SK-N-SH (cell line): ENCODE measurements at regions not wholly inside any gene's neighbourhood (a gene's known extent, or its start where the extent isn't known, plus 50 kb on each side); places are given as distances from the start of the nearest gene placed in this dataset.

ENCODE experiments used
- CTCF ChIA-PET: fragments of 300-600, 350-600 bp; formaldehyde crosslinking; extraction: SDS; loops from one replicate; lab custom pipeline; 2021; lab: Yijun Ruan, JAX
- POLR2A ChIA-PET: fragments of 350-600 bp; sonication (Branson Sonifier 250); formaldehyde crosslinking; extraction: SDS; loops from one replicate; lab custom pipeline; 2020; ENCODE audit warnings: antibody characterized with exemption, inconsistent platforms; lab: Yijun Ruan, JAX
- DNase-seq: peaks from one replicate; pipeline ENCODE4 v3.0.0; 2012
- H2AFZ ChIP-seq: fragments of 200-600 bp; sonication (generic); 2 replicates; pipeline ENCODE4 v1.8.1; 2016; ENCODE audit warnings: antibody characterized with exemption, mild to moderate bottlenecking, low read depth
- H3F3A ChIP-seq: fragments of 200-600 bp; sonication (generic); replicated peaks from 2 replicates; pipeline ENCODE3; 2016; ENCODE audit warnings: antibody characterized with exemption, mild to moderate bottlenecking; ENCODE audit not compliant: insufficient read depth
- H3K27ac ChIP-seq, 2 experiments: fragments of 200-500 bp in 1 of 2; fragments of 200-600 bp in 1 of 2; sonication (Bioruptor generic) in 1 of 2; sonication (generic), shearing (Covaris generic) in 1 of 2; 2 replicates each; pipeline versions ENCODE4 v1.5.1 to v1.6.1; 2014 to 2016; ENCODE audit warnings: low read depth in 2 of 2, inconsistent platforms in 1 of 2, low read length in 1 of 2, mild to moderate bottlenecking in 1 of 2, mixed read lengths in 1 of 2
- H3K27me3 ChIP-seq: fragments of 200-600 bp; sonication (generic), shearing (Covaris generic); 2 replicates; pipeline ENCODE4 v1.6.1; 2016; ENCODE audit warnings: mixed run types; ENCODE audit not compliant: insufficient read depth
- H3K36me3 ChIP-seq, 2 experiments: fragments of 200-500 bp in 1 of 2; fragments of 200-600 bp in 1 of 2; sonication (Bioruptor generic) in 1 of 2; sonication (generic) in 1 of 2; replicated peaks in 1 of 2; 2 replicates each; pipeline versions ENCODE3 to v1.5.1; 2014 to 2016; ENCODE audit warnings: low read length in 1 of 2, mild to moderate bottlenecking in 1 of 2; ENCODE audit not compliant: insufficient read depth in 2 of 2, control insufficient read depth in 1 of 2
- H3K4me1 ChIP-seq, 2 experiments: fragments of 200-500 bp in 1 of 2; fragments of 200-600 bp in 1 of 2; sonication (Bioruptor generic) in 1 of 2; sonication (generic), shearing (Covaris generic) in 1 of 2; 2 replicates each; pipeline versions ENCODE4 v1.5.1 to v1.6.1; 2014 to 2016; ENCODE audit warnings: low read depth in 1 of 2, low read length in 1 of 2, mixed run types in 1 of 2; ENCODE audit not compliant: insufficient read depth in 2 of 2, control insufficient read depth in 1 of 2
- H3K4me2 ChIP-seq: fragments of 200-600 bp; sonication (generic), shearing (Covaris generic); 2 replicates; pipeline ENCODE4 v1.6.1; 2017; ENCODE audit warnings: mixed run types
- H3K4me3 ChIP-seq, 2 experiments: fragments of 200-500 bp in 1 of 2; fragments of 200-600 bp in 1 of 2; sonication (Bioruptor generic) in 1 of 2; sonication (generic), shearing (Covaris generic) in 1 of 2; 2 replicates each; pipeline versions ENCODE4 v1.5.1 to v1.8.1; 2014 to 2016; ENCODE audit warnings: low read depth in 2 of 2, inconsistent platforms in 1 of 2, low read length in 1 of 2, mild to moderate bottlenecking in 1 of 2, mixed read lengths in 1 of 2, moderate library complexity in 1 of 2
- H3K79me2 ChIP-seq: fragments of 200-600 bp; sonication (generic); 2 replicates; pipeline ENCODE4 v1.8.1; 2017; ENCODE audit warnings: mild to moderate bottlenecking; ENCODE audit not compliant: insufficient read depth
- H3K9ac ChIP-seq: fragments of 200-600 bp; sonication (generic); 2 replicates; pipeline ENCODE4 v1.6.1; 2017; ENCODE audit warnings: mixed run types
- H3K9me2 ChIP-seq: fragments of 200-600 bp; sonication (generic); 2 replicates; pipeline ENCODE4 v1.6.1; 2017; ENCODE audit warnings: mixed run types
- H3K9me3 ChIP-seq: fragments of 200-600 bp; sonication (generic); 2 replicates; pipeline ENCODE4 v1.6.1; 2017; ENCODE audit warnings: mixed run types, mild to moderate bottlenecking, moderate library complexity
- H4K20me1 ChIP-seq: fragments of 200-600 bp; sonication (generic); 2 replicates; pipeline ENCODE4 v1.6.1; 2017; ENCODE audit warnings: mild to moderate bottlenecking, mixed run types; ENCODE audit not compliant: insufficient read depth
- EP300 ChIP-seq, 2 experiments: IDR thresholded peaks; 2 replicates each; pipeline versions ENCODE4 v1.4.0 to v1.6.1; 2012; ENCODE audit warnings: borderline replicate concordance in 1 of 2, low read depth in 1 of 2, low read length in 1 of 2
- FOSL2 ChIP-seq: IDR thresholded peaks from 2 replicates; pipeline ENCODE4 v1.4.0; 2012; ENCODE audit warnings: low read depth, mild to moderate bottlenecking, moderate library complexity, borderline replicate concordance
- GABPA ChIP-seq: IDR thresholded peaks from 2 replicates; pipeline ENCODE4 v1.4.0; 2012; ENCODE audit warnings: low read depth, mild to moderate bottlenecking
- JUND ChIP-seq: IDR thresholded peaks from 2 replicates; pipeline ENCODE4 v1.4.0; 2012
- NRF1 ChIP-seq: IDR thresholded peaks from 2 replicates; pipeline ENCODE4 v1.6.1; 2012; ENCODE audit warnings: low read depth, mild to moderate bottlenecking, low read length
- RCOR1 ChIP-seq: fragments of 150-350 bp; IDR thresholded peaks from 2 replicates; pipeline ENCODE4 v1.6.1; 2017; ENCODE audit warnings: antibody characterized with exemption, low read length
- SMC3 ChIP-seq: IDR thresholded peaks from 2 replicates; pipeline ENCODE4 v1.6.1; 2012; ENCODE audit warnings: low read depth, low read length, improper control_type of control experiment
- TAF1 ChIP-seq: IDR thresholded peaks from 2 replicates; pipeline ENCODE4 v1.6.1; 2012; ENCODE audit warnings: low read depth, mild to moderate bottlenecking, low read length, moderate library complexity, borderline replicate concordance
- TEAD4 ChIP-seq: IDR thresholded peaks from 2 replicates; pipeline ENCODE4 v1.4.0; 2012; ENCODE audit warnings: mild to moderate bottlenecking, borderline replicate concordance; ENCODE audit not compliant: insufficient read depth
- YY1 ChIP-seq: IDR thresholded peaks from 2 replicates; pipeline ENCODE4 v1.4.0; 2012; ENCODE audit warnings: low read depth, mild to moderate bottlenecking
- WGBS: methylation state at CpG from one replicate; pipeline ENCODE4 v1.1.6; 2017; ENCODE audit warnings: low lambda C conversion rate; 5-methylcytosine and 5-hydroxymethylcytosine counted together
- TF ChIP-seq, protein P1 (sequence below): IDR thresholded peaks from 2 replicates; pipeline ENCODE4 v1.4.0; 2012; ENCODE audit warnings: low read depth
- TF ChIP-seq, protein P2 (sequence below): IDR thresholded peaks from 2 replicates; pipeline ENCODE4 v1.4.0; 2012; ENCODE audit warnings: low read depth, borderline replicate concordance
- TF ChIP-seq, protein P3 (sequence below): IDR thresholded peaks from 2 replicates; pipeline ENCODE4; 2012
- TF ChIP-seq, protein P4 (sequence below): IDR thresholded peaks from 2 replicates; pipeline ENCODE4 v1.4.0; 2012; ENCODE audit warnings: low read depth, borderline replicate concordance
- TF ChIP-seq, protein P5 (sequence below): fragments of 200-600 bp; sonication (generic); IDR thresholded peaks from 2 replicates; pipeline ENCODE4 v1.6.1; 2017; ENCODE audit warnings: antibody characterized with exemption, mild to moderate bottlenecking, moderate library complexity
- TF ChIP-seq, protein P6 (sequence below): fragments of 150-350 bp; IDR thresholded peaks from 2 replicates; pipeline ENCODE4 v1.6.1; 2016; ENCODE audit warnings: mild to moderate bottlenecking, low read depth, low read length

DNA sequence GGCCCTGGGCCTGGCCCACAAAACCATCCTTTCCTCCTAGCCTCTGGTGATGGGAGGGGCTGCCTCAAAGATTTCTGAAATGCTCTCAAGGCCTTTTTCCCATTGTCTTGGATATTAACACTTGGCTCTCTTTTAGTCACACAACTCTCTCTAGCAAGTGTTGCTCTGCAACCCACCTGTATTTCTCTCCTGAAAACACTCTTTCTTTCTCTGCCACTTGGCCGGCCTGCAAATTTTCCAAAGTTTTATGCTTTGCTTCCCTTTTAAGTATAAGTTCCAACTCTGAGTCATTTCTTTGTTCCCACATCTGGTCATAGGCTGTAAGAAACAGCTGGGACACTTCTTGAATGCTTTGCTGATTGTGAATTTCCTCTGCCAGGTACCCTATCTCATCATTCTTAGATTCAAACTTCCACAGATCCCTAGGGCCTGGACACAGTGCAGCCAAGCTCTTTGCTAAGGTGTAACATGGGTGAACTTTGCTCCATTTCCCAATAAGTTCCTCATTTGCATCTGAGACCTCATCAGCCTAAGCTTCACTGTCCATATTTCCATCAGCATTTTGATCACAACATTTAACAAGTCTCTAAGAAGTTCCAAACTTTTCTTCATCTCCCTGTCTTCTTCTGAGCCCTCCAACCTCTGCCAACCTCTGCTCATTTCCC lies 93.8 kb downstream of the TRIM29 start:
- TF ChIP-seq EP300 (IDR thresholded peaks at IDR 0.05; ENCODE audit: borderline replicate concordance in 1 of 2, low read depth in 1 of 2, low read length in 1 of 2) (no peak), JUND (no peak), FOSL2 (no peak), TEAD4 (no peak), NRF1 (no peak), SMC3 (no peak), GABPA (no peak), TAF1 (no peak), RCOR1 (no peak), YY1 (no peak)
- TF ChIP-seq, protein P1, sequence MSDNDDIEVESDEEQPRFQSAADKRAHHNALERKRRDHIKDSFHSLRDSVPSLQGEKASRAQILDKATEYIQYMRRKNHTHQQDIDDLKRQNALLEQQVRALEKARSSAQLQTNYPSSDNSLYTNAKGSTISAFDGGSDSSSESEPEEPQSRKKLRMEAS: no peak
- TF ChIP-seq, protein P2, sequence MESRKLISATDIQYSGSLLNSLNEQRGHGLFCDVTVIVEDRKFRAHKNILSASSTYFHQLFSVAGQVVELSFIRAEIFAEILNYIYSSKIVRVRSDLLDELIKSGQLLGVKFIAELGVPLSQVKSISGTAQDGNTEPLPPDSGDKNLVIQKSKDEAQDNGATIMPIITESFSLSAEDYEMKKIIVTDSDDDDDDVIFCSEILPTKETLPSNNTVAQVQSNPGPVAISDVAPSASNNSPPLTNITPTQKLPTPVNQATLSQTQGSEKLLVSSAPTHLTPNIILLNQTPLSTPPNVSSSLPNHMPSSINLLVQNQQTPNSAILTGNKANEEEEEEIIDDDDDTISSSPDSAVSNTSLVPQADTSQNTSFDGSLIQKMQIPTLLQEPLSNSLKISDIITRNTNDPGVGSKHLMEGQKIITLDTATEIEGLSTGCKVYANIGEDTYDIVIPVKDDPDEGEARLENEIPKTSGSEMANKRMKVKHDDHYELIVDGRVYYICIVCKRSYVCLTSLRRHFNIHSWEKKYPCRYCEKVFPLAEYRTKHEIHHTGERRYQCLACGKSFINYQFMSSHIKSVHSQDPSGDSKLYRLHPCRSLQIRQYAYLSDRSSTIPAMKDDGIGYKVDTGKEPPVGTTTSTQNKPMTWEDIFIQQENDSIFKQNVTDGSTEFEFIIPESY: no peak
- TF ChIP-seq, protein P3, sequence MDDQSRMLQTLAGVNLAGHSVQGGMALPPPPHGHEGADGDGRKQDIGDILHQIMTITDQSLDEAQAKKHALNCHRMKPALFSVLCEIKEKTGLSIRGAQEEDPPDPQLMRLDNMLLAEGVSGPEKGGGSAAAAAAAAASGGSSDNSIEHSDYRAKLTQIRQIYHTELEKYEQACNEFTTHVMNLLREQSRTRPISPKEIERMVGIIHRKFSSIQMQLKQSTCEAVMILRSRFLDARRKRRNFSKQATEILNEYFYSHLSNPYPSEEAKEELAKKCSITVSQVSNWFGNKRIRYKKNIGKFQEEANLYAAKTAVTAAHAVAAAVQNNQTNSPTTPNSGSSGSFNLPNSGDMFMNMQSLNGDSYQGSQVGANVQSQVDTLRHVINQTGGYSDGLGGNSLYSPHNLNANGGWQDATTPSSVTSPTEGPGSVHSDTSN: no peak
- TF ChIP-seq, protein P4, sequence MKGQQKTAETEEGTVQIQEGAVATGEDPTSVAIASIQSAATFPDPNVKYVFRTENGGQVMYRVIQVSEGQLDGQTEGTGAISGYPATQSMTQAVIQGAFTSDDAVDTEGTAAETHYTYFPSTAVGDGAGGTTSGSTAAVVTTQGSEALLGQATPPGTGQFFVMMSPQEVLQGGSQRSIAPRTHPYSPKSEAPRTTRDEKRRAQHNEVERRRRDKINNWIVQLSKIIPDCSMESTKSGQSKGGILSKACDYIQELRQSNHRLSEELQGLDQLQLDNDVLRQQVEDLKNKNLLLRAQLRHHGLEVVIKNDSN: no peak
- TF ChIP-seq, protein P5, sequence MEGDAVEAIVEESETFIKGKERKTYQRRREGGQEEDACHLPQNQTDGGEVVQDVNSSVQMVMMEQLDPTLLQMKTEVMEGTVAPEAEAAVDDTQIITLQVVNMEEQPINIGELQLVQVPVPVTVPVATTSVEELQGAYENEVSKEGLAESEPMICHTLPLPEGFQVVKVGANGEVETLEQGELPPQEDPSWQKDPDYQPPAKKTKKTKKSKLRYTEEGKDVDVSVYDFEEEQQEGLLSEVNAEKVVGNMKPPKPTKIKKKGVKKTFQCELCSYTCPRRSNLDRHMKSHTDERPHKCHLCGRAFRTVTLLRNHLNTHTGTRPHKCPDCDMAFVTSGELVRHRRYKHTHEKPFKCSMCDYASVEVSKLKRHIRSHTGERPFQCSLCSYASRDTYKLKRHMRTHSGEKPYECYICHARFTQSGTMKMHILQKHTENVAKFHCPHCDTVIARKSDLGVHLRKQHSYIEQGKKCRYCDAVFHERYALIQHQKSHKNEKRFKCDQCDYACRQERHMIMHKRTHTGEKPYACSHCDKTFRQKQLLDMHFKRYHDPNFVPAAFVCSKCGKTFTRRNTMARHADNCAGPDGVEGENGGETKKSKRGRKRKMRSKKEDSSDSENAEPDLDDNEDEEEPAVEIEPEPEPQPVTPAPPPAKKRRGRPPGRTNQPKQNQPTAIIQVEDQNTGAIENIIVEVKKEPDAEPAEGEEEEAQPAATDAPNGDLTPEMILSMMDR: no peak
- TF ChIP-seq, protein P6, sequence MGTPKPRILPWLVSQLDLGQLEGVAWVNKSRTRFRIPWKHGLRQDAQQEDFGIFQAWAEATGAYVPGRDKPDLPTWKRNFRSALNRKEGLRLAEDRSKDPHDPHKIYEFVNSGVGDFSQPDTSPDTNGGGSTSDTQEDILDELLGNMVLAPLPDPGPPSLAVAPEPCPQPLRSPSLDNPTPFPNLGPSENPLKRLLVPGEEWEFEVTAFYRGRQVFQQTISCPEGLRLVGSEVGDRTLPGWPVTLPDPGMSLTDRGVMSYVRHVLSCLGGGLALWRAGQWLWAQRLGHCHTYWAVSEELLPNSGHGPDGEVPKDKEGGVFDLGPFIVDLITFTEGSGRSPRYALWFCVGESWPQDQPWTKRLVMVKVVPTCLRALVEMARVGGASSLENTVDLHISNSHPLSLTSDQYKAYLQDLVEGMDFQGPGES: no peak
- H3K9me2 ChIP-seq: no peaks in the 10 kb centered on the region; the same call in 1 of the 2 replicates
- H4K20me1 ChIP-seq: no peaks in the 10 kb centered on the region
- H3K9me3 ChIP-seq: no peaks in the 10 kb centered on the region; the same call in 1 of the 2 replicates
- H3K4me2 ChIP-seq: no peak overlapping the region
- no peak overlapping the region for H2AFZ ChIP-seq
- H3K4me1 ChIP-seq: no peaks in the 10 kb centered on the region
- POLR2A ChIA-PET: no interaction called here
- no peak overlapping the region for H3K4me3 ChIP-seq
- no peaks in the 10 kb centered on the region for H3F3A ChIP-seq
- H3K27me3 ChIP-seq: no peaks in the 10 kb centered on the region
- H3K9ac ChIP-seq: no peak overlapping the region
- H3K27ac ChIP-seq: no peak overlapping the region
- H3K79me2 ChIP-seq: no peaks in the 10 kb centered on the region
- no peak for DNase-seq
- 78% methylated on average over 1 of the region's 1 CpG for WGBS
- H3K36me3 ChIP-seq: no peaks in the 10 kb centered on the region
- CTCF ChIA-PET: no interaction called here
